IPS-20b (cell line): ENCODE measurements at regions not wholly inside any gene's neighbourhood (a gene's known extent, or its start where the extent isn't known, plus 50 kb on each side); places are given as distances from the start of the nearest gene placed in this dataset.
"Not testable (repeated sequence)": the region's sequence is repeated elsewhere in the genome, so short reads cannot be mapped to it uniquely, and the experiment has no call there.

Source experiments
- H3K27ac ChIP-seq: one replicate; pipeline ENCODE4 v1.5.1; 2013; ENCODE audit warnings: low read length
- H3K27me3 ChIP-seq: 2 replicates; pipeline ENCODE4 v1.6.1; 2013; ENCODE audit warnings: mild to moderate bottlenecking, low read length, inconsistent platforms; ENCODE audit not compliant: insufficient read depth
- H3K36me3 ChIP-seq: 2 replicates; pipeline ENCODE4 v1.6.1; 2013; ENCODE audit warnings: low read depth, mild to moderate bottlenecking, inconsistent platforms, low read length, moderate library complexity; ENCODE audit not compliant: insufficient read depth
- H3K4me1 ChIP-seq: 2 replicates; pipeline ENCODE4 v1.6.1; 2013; ENCODE audit warnings: mild to moderate bottlenecking, control low read depth, inconsistent platforms, low read length, moderate library complexity; ENCODE audit not compliant: insufficient read depth
- H3K4me3 ChIP-seq: 2 replicates; pipeline ENCODE4 v1.5.1; 2013; ENCODE audit warnings: mild to moderate bottlenecking, low read length, inconsistent platforms
- H3K9ac ChIP-seq: 2 replicates; pipeline ENCODE4 v1.6.1; 2013; ENCODE audit warnings: low read depth, mild to moderate bottlenecking, inconsistent platforms, low read length, moderate library complexity
- H3K9me3 ChIP-seq: 2 replicates; pipeline ENCODE4 v1.6.1; 2013; ENCODE audit warnings: mild to moderate bottlenecking, low read depth, low read length, inconsistent platforms; ENCODE audit not compliant: insufficient read depth

DNA sequence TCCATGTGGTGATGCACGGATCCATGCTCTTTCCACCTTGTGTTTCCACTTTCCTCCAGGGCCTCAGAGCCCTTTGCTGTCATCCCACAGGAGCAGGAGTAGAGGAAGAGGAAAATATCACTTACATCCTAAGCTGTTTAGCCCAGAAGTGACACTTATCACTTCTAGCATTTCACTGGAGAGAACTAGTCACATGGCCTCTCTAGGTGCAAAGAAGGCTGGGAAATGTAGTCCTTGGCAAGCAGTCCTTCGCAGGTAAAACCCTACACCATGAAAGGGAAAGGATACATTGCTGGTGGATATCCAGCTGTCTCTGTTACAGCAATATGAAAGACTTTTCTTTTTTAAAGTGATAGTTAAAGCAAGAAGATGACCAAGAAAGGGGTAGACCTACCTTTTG, 185.9 kb downstream of the RGS9 start:
- Histone ChIP-seq H3K4me3 (no peak overlapping the region), H3K27ac (no peak overlapping the region), H3K9me3 (no peaks in the 10 kb centered on the region; the same call in 1 of the 2 replicates), H3K36me3 (no peaks in the 10 kb centered on the region), H3K4me1 (no peaks in the 10 kb centered on the region), H3K9ac (no peak overlapping the region), H3K27me3 (no peaks in the 10 kb centered on the region)

DNA sequence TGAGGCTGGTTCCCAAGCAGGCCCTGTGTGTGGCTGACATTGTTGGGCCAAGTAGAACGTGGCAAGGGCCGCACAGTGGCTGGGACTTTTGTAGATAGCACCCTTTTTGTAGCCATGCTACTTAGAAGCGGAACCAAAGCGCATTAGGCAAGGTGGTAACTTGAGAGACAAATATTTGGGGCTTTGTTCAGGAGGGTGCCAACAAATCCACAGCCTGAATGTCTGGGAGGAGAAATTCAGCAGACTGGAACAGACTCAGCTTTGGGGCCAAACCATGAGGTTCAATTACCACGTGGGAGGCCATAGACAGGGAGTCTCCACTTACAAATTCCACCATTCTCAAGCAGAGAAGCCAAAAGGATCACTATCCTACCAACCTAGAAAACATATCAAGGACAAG, 183.7 kb downstream of the RGS9 start:
- H3K4me1 ChIP-seq = no peaks in the 10 kb centered on the region
- H3K36me3 ChIP-seq = no peaks in the 10 kb centered on the region
- H3K4me3 ChIP-seq = no peak overlapping the region
- no peak overlapping the region for H3K9ac ChIP-seq
- no peaks in the 10 kb centered on the region; the same call in 1 of the 2 replicates for H3K9me3 ChIP-seq
- H3K27me3 ChIP-seq = no peaks in the 10 kb centered on the region
- no peak overlapping the region for H3K27ac ChIP-seq

DNA sequence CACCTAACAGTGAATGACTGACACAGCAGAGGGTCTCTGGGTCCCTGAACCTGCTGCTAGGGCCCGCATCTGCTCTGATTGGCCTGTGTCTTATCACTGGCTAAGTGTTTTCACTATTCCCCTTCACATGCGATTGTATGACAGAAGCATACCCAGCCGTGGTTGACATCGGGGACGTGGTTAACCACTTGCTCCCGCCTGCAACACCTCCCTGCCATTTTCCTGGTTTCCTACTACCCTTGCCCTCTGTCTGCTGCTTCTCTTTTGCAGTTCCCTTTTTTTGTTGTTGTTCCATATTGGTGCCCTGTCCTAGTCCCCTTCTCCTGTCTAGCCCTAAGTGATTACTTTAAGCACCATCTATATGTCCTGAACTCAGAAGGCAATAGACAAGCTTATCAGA, 177.0 kb downstream of the RGS9 start:
- Histone ChIP-seq H3K4me3 (no peak overlapping the region), H3K9ac (no peak overlapping the region), H3K36me3 (no peaks in the 10 kb centered on the region), H3K27ac (no peak overlapping the region), H3K9me3 (no peaks in the 10 kb centered on the region), H3K4me1 (peaks cover 7% of the 10 kb centered on the region; the same call in 1 of the 2 replicates), H3K27me3 (no peaks in the 10 kb centered on the region)

DNA sequence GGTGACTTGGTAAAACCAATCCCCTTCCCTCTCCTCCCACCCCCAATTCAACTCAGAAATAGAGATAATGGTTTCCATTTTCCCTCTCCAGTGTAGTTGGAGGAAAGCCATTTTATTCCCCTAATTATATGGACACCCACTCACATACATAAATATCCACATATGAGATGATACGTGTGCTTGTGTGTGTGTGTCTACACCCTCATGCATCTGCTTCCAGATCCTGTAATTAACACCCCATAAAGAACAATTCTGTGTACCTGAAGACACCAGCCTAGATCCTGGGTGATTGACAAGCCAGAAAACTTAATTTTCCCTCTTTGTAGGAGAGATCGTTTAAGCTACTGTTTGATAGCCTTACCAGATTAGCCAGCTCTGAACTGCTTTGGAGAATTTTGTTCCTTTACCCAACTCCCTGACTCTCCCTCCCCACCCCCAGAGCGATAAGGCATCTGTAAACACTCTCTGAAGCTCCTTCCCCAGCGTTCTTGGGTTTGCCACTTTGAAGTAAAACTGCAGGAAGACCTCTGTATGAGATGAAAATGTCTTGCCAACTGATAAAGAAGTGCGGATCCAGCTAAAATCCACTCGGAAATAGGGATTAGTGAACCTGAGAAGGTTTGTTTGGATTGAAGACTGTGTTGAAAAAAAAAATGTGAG, 175.7 kb downstream of the RGS9 start:
- Histone ChIP-seq H3K27ac (no peak overlapping the region), H3K36me3 (no peaks in the 10 kb centered on the region), H3K4me3 (no peak overlapping the region), H3K4me1 (peaks cover 7% of the 10 kb centered on the region; the same call in 1 of the 2 replicates), H3K9ac (no peak overlapping the region), H3K9me3 (no peaks in the 10 kb centered on the region), H3K27me3 (no peaks in the 10 kb centered on the region)

DNA sequence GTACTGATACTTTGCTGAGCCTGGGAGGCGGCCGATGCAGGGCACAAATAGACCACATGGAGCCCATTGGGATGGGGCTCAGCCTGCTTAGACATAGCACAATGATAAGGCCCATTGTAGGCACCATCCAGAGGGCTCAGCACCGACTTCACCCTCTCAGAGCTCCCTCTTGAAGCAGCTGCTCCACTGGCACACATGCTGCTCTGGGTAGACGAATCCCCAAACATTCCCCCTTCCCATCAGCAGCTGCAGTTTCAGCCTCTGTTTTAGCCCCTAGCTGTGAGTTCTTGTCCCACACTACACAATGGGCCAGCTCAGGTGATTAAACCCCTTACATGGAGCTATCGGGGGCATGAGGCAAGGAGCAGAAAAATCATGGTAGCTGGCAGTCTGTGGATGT, 174.1 kb downstream of the RGS9 start:
- no peak overlapping the region for H3K27ac ChIP-seq
- no peaks in the 10 kb centered on the region for H3K27me3 ChIP-seq

DNA sequence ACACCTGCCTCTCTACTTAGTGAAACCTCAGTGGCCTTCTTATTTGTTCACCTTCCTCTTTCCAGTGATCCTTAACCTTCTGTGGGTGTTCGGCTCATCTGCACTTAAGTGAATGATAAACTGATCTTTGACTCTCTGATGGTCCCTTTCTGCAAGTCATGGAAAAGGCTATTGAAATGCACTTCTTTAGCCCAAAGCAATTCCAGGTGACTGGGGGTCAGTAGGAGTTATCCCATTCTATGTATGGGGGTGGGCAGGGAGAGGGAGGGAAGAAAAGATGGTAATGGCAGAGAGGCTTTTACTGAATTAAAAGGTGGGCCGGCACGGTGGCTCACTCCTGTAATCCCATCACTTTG, 170.8 kb downstream of the RGS9 start:
- Histone ChIP-seq H3K9me3 (peaks cover 5% of the 10 kb centered on the region; the same call in 1 of the 2 replicates), H3K4me1 (peaks cover 1% of the 10 kb centered on the region; the same call in 1 of the 2 replicates), H3K9ac (no peak overlapping the region), H3K36me3 (no peaks in the 10 kb centered on the region), H3K4me3 (no peak overlapping the region), H3K27me3 (no peaks in the 10 kb centered on the region), H3K27ac (no peak overlapping the region)

More for the DNA sequence above, 174.1 kb downstream of the RGS9 start:
- Histone ChIP-seq H3K4me3 (no peak overlapping the region), H3K4me1 (peaks cover 7% of the 10 kb centered on the region; the same call in 1 of the 2 replicates), H3K9ac (no peak overlapping the region), H3K9me3 (no peaks in the 10 kb centered on the region), H3K36me3 (no peaks in the 10 kb centered on the region)

DNA sequence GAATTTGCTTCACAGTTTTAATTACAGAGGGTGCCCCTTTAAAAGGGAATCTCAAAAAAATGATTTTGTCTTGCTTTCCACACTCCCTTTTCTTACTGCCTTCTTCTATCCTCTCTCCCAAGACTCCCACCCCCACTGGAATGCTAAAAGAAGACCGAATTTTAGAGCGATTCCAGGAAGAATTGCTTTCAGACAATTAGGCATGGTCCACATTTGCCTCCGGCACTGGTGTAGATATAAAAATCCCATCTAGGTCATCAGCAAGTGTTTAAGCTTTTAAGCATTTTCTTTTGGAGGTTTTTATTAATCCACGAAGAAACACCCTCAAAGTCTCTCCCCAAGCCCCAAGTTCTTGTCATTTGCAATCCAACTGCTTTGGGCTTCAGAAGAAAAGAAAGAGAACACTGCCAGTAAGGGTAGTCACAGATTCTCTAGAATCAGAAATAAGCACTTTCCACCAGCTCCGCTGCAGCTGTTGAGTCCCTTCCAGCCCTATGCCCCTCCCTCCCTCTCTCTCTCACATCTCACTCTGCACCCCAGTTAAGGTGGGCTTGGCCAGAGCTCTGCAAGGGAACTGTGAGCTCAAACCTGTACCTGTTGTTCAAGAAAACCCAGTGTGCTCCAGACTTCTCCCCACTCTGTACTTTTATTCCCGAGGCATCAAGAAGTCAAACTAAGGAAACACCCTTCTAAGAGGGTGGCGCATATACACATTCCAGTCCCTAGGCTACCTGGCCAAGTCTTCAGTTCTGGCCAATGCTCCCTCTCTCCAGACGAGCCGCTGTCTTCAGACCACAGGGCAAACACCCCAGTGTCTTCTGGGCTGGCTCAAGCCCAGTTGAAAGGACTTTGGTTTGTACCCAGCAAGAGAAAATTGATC, 170.2 kb downstream of the RGS9 start:
- Histone ChIP-seq H3K36me3 (no peaks in the 10 kb centered on the region), H3K9ac (no peak overlapping the region), H3K4me1 (no peaks in the 10 kb centered on the region), H3K4me3 (no peak overlapping the region), H3K27me3 (no peaks in the 10 kb centered on the region), H3K27ac (no peak overlapping the region), H3K9me3 (peaks cover 5% of the 10 kb centered on the region; the same call in 1 of the 2 replicates)

DNA sequence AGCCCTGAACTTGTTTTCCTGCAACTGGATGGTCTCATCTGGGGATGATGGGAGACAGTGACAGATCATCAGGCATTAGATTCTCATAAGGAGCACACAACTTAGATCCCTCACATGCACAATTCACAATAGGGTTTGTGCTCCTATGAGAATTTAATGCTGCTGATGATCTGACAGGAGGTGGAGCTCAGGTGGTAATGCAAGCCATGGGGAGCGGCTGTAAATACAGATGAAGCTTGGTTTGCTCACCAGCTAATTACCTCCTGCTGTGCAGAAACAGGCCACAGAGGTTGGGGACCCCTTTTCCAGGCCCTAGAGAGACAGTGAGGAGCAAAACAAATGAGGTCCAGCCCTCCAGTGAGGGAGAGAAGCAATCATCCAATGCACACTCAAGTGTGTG, 168.6 kb downstream of the RGS9 start:
- H3K4me3 ChIP-seq = no peak overlapping the region
- peaks cover 5% of the 10 kb centered on the region; the same call in 1 of the 2 replicates for H3K9me3 ChIP-seq
- H3K27ac ChIP-seq = no peak overlapping the region
- H3K27me3 ChIP-seq = no peaks in the 10 kb centered on the region
- no peaks in the 10 kb centered on the region for H3K4me1 ChIP-seq
- H3K9ac ChIP-seq = no peak overlapping the region
- no peaks in the 10 kb centered on the region for H3K36me3 ChIP-seq

DNA sequence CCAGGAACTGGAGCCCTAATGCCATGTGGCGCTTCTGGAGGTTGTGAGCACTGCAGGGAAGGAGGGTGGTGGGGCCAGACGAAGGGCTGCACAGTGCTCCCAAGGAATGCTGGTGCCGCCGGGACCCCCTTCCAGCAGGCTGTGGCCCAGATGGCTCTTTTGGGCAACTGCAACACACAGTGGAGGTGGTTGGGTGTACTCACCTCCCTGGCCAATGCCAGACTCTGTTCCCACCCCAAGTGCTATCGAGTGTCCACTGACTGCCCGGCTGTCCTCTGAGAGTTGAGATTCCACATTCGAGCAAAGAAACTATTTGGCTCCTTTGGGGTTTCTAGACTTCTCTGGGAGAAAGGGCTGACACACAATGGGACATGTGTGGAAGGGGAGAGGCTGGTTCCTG, 167.9 kb downstream of the RGS9 start:
- H3K4me1 ChIP-seq = no peaks in the 10 kb centered on the region
- no peaks in the 10 kb centered on the region for H3K27me3 ChIP-seq
- no peak overlapping the region for H3K4me3 ChIP-seq
- no peak overlapping the region for H3K9ac ChIP-seq
- peaks cover 5% of the 10 kb centered on the region; the same call in 1 of the 2 replicates for H3K9me3 ChIP-seq
- no peaks in the 10 kb centered on the region for H3K36me3 ChIP-seq
- H3K27ac ChIP-seq = no peak overlapping the region

DNA sequence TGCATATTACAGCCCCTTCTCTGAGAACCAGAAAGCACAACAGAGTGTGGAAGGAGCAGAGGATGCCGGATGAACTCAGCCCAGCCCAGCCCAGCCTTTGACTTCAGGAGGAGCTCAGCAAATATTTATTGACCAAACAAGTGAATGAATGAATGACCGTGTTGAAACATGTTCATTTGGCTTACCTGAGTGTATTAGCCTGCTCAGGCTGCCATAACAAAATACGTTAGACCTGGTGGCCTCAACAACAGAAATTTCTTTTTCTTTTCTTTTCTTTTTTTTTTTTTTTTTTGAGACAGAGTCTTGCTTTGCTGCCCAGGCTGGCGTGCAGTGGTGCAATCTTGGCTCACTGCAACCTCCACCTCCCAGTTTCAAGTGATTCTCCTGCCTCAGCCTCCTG, 164.7 kb downstream of the RGS9 start:
- not testable (repeated sequence) for H3K4me3 ChIP-seq, H3K9me3 ChIP-seq, H3K36me3 ChIP-seq, H3K9ac ChIP-seq, H3K27ac ChIP-seq, H3K27me3 ChIP-seq, H3K4me1 ChIP-seq

DNA sequence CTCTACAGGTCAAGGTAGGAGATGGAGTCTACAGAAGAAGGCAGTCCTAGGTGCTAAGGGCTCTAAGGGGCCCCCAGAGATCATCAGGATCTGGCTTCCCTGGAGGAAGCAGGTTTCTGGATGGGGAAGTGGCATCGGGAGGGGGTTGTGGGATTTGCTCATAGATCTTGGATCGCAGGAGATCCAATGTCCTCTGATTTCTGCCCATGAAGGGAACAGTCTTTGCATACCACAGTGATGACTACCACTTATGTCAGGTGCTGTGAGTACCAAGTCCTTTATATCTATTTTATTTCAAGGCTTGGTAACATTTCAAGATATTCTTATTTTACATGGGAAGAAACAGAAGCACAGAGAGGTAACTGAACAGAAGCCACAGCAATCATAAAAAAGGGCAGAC, 164.0 kb downstream of the RGS9 start:
- no peaks in the 10 kb centered on the region for H3K4me1 ChIP-seq
- H3K9ac ChIP-seq = no peak overlapping the region
- no peak overlapping the region for H3K4me3 ChIP-seq
- no peak overlapping the region for H3K27ac ChIP-seq
- no peaks in the 10 kb centered on the region for H3K36me3 ChIP-seq
- H3K9me3 ChIP-seq = peaks cover 5% of the 10 kb centered on the region; the same call in 1 of the 2 replicates
- H3K27me3 ChIP-seq = no peaks in the 10 kb centered on the region

DNA sequence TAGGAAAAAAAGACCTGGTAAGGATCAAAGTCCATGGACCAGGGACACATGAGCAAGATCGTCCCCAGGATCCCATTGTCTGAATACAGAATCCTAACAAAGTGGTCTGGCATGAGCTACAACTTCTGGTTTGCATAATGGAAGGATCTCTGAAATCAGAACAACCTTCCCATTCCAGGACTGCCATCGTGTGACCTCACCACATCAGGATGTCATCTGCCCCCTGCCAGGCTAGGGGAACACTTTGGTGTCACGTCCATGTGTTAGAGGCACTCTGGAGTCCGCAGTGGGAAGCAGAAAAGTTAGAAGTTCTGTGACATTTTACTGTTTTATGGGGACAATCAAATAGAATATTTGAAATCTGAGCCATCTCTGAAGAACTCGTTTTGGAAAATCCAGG, 160.7 kb downstream of the RGS9 start:
- Histone ChIP-seq H3K4me3 (no peak overlapping the region), H3K9me3 (no peaks in the 10 kb centered on the region), H3K36me3 (no peaks in the 10 kb centered on the region), H3K27ac (no peak overlapping the region), H3K4me1 (peaks cover 6% of the 10 kb centered on the region; the same call in 1 of the 2 replicates), H3K9ac (no peak overlapping the region), H3K27me3 (no peaks in the 10 kb centered on the region)
